Mesenteric fat pad (tissue), 1 donor: ENCODE measurements at regions not wholly inside any gene's neighbourhood (a gene's known extent, or its start where the extent isn't known, plus 50 kb on each side); places are given as distances from the start of the nearest gene placed in this dataset.
"Not testable (repeated sequence)": the region's sequence is repeated elsewhere in the genome, so short reads cannot be mapped to it uniquely, and the experiment has no call there.

Experiments
- DNase-seq: peaks from one replicate; pipeline ENCODE4 v3.0.0-alpha.2; 2020; ENCODE audit warnings: low spot score
- donor health status: DM: yes; HTN: yes; CAD: no.

GRCh38 chr17:68097161-68097805 is 61.7 kb downstream of the KPNA2 start:
- DNase-seq, result no peak

GRCh38 chr17:68099341-68099753 is 63.8 kb downstream of the KPNA2 start:
- peak; percentile 75 for DNase-seq

GRCh38 chr17:68100000-68100641 is 64.6 kb downstream of the KPNA2 start:
- DNase-seq, result peak; percentile 43

- peak; percentile 98 for DNase-seq
These were observed 65.8 kb downstream of the KPNA2 start for GRCh38 chr17:68101075-68101986.

GRCh38 chr17:68101987-68102314 is 66.4 kb downstream of the KPNA2 start:
- DNase-seq, result no peak

GRCh38 chr17:68102318-68102758 is 66.8 kb downstream of the KPNA2 start:
- DNase-seq, result peak; percentile 14

GRCh38 chr17:68103148-68103547 is 67.6 kb downstream of the KPNA2 start:
- DNase-seq, result no peak

- no peak for DNase-seq
These were observed 70.5 kb downstream of the KPNA2 start for GRCh38 chr17:68106085-68106484.

- no peak for DNase-seq
These were observed 71.8 kb downstream of the KPNA2 start for GRCh38 chr17:68107373-68107772.

- DNase-seq, result no peak
These were observed 72.9 kb downstream of the KPNA2 start for GRCh38 chr17:68108313-68109000.

GRCh38 chr17:68109404-68109803 is 73.9 kb downstream of the KPNA2 start:
- not testable (repeated sequence) for DNase-seq

- not testable (repeated sequence) for DNase-seq
These were observed 80.7 kb downstream of the KPNA2 start for GRCh38 chr17:68116211-68116610.

- no peak for DNase-seq
These were observed 87.1 kb downstream of the KPNA2 start for GRCh38 chr17:68122587-68122986.

- DNase-seq, result no peak
These were observed 89.8 kb downstream of the KPNA2 start for GRCh38 chr17:68125111-68125870.

GRCh38 chr17:68127914-68128313 is 92.4 kb downstream of the KPNA2 start:
- no peak for DNase-seq

- DNase-seq, result no peak
These were observed 95.9 kb downstream of the KPNA2 start for GRCh38 chr17:68131456-68131855.

- DNase-seq, result no peak
These were observed 98.0 kb downstream of the KPNA2 start for GRCh38 chr17:68133346-68134045.

GRCh38 chr17:68134046-68134637 is 98.6 kb downstream of the KPNA2 start:
- no peak for DNase-seq

GRCh38 chr17:68134731-68135130 is 99.2 kb downstream of the KPNA2 start:
- DNase-seq, result no peak
